ENCODE measurements at regions not wholly inside any gene's neighbourhood (a gene's known extent, or its start where the extent isn't known, plus 50 kb on each side); places are given as distances from the start of the nearest gene placed in this dataset.

DNA sequence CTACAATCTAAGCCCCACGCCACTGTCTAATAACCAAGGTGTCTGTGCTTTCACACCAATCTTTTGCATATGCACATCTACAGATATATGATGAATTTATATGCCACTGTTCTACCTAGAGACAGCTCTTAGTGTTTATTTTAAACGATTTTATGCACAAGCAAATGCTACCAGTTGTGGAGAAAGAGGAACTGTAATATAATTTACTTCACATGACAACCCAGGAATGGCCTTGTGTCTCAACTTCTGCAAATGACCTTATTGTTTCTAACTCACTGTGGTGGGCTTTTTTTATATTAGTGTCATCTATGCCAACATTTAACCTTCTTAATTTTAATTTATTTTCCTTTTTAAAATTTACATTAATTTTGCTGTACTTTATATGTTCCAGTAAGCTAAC, 531.1 kb upstream of the TLE4 start:
- no peak overlapping the region for H4K8ac ChIP-seq (ENCODE audit: extremely low read depth, insufficient read depth, low read length)
- H3K4me2 ChIP-seq (ENCODE audit: insufficient read depth in 1 of 2, low read depth in 2 of 2, low read length in 2 of 2), result no peak overlapping the region
- no peak overlapping the region for H3K14ac ChIP-seq (ENCODE audit: insufficient read length)
- no peak overlapping the region for H4K5ac ChIP-seq (ENCODE audit: insufficient read length, low read depth, low read length)
- H2BK5ac ChIP-seq (ENCODE audit: low read depth, low read length), result no peak overlapping the region
- no peak overlapping the region for H2BK120ac ChIP-seq (replicated peaks; ENCODE audit: low read depth, low read length)
- H3K4me3 ChIP-seq (ENCODE audit: extremely low read depth in 1 of 4, insufficient read depth in 2 of 4, low read depth in 3 of 4, low read length in 4 of 4), result no peak overlapping the region
- peaks cover 0 to 4% (median 0%) of the 10 kb centered on the region in 4 experiments; a peak in 3 of 7 replicates for H3K4me1 ChIP-seq (replicated peaks in 1 of 4; ENCODE audit: control insufficient read depth in 3 of 4, insufficient read depth in 4 of 4, low read length in 3 of 4)
- no peaks in the 10 kb centered on the region; a peak in 1 of 4 replicates for H3K9me3 ChIP-seq (ENCODE audit: insufficient read depth in 2 of 2, low read depth in 1 of 2, low read length in 1 of 2)
- H4K20me1 ChIP-seq (replicated peaks in 1 of 2; ENCODE audit: control insufficient read depth in 1 of 2, insufficient read depth in 2 of 2, low read length in 2 of 2), result no peaks in the 10 kb centered on the region
- H3K79me2 ChIP-seq (ENCODE audit: control insufficient read depth in 1 of 2, insufficient read depth in 2 of 2, low read length in 2 of 2), result no peaks in the 10 kb centered on the region
- no peak overlapping the region for H2AFZ ChIP-seq (ENCODE audit: low read length)
- no peak overlapping the region for H2AK5ac ChIP-seq (ENCODE audit: low read depth, low read length)
- H3K23ac ChIP-seq (ENCODE audit: insufficient read length), result no peak overlapping the region
- no peak overlapping the region for H3K27ac ChIP-seq (ENCODE audit: low read depth, low read length)
- no peak overlapping the region for H2BK15ac ChIP-seq (ENCODE audit: low read length)
- DNase-seq (ENCODE audit: low read depth in 1 of 2, low spot score in 2 of 2) (no peak), FAIRE-seq (no peak)
- H3K23me2 ChIP-seq (ENCODE audit: low read depth, low read length), result peaks cover 2% of the 10 kb centered on the region; the same call in 1 of the 2 replicates
- TF ChIP-seq, protein P1, sequence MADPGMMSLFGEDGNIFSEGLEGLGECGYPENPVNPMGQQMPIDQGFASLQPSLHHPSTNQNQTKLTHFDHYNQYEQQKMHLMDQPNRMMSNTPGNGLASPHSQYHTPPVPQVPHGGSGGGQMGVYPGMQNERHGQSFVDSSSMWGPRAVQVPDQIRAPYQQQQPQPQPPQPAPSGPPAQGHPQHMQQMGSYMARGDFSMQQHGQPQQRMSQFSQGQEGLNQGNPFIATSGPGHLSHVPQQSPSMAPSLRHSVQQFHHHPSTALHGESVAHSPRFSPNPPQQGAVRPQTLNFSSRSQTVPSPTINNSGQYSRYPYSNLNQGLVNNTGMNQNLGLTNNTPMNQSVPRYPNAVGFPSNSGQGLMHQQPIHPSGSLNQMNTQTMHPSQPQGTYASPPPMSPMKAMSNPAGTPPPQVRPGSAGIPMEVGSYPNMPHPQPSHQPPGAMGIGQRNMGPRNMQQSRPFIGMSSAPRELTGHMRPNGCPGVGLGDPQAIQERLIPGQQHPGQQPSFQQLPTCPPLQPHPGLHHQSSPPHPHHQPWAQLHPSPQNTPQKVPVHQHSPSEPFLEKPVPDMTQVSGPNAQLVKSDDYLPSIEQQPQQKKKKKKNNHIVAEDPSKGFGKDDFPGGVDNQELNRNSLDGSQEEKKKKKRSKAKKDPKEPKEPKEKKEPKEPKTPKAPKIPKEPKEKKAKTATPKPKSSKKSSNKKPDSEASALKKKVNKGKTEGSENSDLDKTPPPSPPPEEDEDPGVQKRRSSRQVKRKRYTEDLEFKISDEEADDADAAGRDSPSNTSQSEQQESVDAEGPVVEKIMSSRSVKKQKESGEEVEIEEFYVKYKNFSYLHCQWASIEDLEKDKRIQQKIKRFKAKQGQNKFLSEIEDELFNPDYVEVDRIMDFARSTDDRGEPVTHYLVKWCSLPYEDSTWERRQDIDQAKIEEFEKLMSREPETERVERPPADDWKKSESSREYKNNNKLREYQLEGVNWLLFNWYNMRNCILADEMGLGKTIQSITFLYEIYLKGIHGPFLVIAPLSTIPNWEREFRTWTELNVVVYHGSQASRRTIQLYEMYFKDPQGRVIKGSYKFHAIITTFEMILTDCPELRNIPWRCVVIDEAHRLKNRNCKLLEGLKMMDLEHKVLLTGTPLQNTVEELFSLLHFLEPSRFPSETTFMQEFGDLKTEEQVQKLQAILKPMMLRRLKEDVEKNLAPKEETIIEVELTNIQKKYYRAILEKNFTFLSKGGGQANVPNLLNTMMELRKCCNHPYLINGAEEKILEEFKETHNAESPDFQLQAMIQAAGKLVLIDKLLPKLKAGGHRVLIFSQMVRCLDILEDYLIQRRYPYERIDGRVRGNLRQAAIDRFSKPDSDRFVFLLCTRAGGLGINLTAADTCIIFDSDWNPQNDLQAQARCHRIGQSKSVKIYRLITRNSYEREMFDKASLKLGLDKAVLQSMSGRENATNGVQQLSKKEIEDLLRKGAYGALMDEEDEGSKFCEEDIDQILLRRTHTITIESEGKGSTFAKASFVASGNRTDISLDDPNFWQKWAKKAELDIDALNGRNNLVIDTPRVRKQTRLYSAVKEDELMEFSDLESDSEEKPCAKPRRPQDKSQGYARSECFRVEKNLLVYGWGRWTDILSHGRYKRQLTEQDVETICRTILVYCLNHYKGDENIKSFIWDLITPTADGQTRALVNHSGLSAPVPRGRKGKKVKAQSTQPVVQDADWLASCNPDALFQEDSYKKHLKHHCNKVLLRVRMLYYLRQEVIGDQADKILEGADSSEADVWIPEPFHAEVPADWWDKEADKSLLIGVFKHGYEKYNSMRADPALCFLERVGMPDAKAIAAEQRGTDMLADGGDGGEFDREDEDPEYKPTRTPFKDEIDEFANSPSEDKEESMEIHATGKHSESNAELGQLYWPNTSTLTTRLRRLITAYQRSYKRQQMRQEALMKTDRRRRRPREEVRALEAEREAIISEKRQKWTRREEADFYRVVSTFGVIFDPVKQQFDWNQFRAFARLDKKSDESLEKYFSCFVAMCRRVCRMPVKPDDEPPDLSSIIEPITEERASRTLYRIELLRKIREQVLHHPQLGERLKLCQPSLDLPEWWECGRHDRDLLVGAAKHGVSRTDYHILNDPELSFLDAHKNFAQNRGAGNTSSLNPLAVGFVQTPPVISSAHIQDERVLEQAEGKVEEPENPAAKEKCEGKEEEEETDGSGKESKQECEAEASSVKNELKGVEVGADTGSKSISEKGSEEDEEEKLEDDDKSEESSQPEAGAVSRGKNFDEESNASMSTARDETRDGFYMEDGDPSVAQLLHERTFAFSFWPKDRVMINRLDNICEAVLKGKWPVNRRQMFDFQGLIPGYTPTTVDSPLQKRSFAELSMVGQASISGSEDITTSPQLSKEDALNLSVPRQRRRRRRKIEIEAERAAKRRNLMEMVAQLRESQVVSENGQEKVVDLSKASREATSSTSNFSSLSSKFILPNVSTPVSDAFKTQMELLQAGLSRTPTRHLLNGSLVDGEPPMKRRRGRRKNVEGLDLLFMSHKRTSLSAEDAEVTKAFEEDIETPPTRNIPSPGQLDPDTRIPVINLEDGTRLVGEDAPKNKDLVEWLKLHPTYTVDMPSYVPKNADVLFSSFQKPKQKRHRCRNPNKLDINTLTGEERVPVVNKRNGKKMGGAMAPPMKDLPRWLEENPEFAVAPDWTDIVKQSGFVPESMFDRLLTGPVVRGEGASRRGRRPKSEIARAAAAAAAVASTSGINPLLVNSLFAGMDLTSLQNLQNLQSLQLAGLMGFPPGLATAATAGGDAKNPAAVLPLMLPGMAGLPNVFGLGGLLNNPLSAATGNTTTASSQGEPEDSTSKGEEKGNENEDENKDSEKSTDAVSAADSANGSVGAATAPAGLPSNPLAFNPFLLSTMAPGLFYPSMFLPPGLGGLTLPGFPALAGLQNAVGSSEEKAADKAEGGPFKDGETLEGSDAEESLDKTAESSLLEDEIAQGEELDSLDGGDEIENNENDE (IDR thresholded peaks at IDR 0.05; ENCODE audit: insufficient replicate concordance, low read length), result no peak
- ChIA-PET POLR2A (ENCODE audit: partially characterized antibody) (no interaction called here), CTCF (ENCODE audit: partially characterized antibody) (interaction anchor here (0.8 kb wide), 1 partner anchor 13 kb away, joined by 3 read pairs; no protein-coding TSS in a partner anchor)
- H4K91ac ChIP-seq (replicated peaks; ENCODE audit: insufficient read length, low read length), result no peak overlapping the region
- WGBS, 2 experiments (ENCODE audit: extremely low coverage in 1 of 2, insufficient coverage in 1 of 2, insufficient read length in 1 of 2, insufficient replicate concordance in 2 of 2, low coverage in 1 of 2, low lambda C conversion rate in 2 of 2, missing lambda C conversion rate in 1 of 2), result 84% methylated on average over 2 of the region's 2 CpGs; no CpG with 5 or more reads in 1 of the 2 experiments
- H3K56ac ChIP-seq (replicated peaks; ENCODE audit: insufficient read length, low read depth, low read length), result no peak overlapping the region
- no peaks in the 10 kb centered on the region for H3K27me3 ChIP-seq (replicated peaks in 1 of 4; ENCODE audit: control insufficient read depth in 3 of 4, extremely low read depth in 1 of 4, insufficient read depth in 3 of 4, low read length in 3 of 4)
- no peak overlapping the region for H2BK12ac ChIP-seq (ENCODE audit: low read depth, low read length)
- no peak overlapping the region for H2BK20ac ChIP-seq (ENCODE audit: low read length)
- no peak overlapping the region for H3K4ac ChIP-seq (replicated peaks; ENCODE audit: insufficient read length, low read depth, low read length)
- no peak overlapping the region for H3K18ac ChIP-seq (ENCODE audit: extremely low read depth, low read length)
- H3K36me3 ChIP-seq (ENCODE audit: control insufficient read depth in 2 of 4, insufficient read depth in 4 of 4, low read length in 3 of 4), result no peaks in the 10 kb centered on the region
- no peak overlapping the region for H3K9ac ChIP-seq (replicated peaks in 1 of 4; ENCODE audit: extremely low read depth in 1 of 4, low read depth in 3 of 4, low read length in 3 of 4)
- no peaks in the 10 kb centered on the region for H3K79me1 ChIP-seq (ENCODE audit: low read depth, low read length)
